ENCODE measurements at regions not wholly inside any gene's neighbourhood (a gene's known extent, or its start where the extent isn't known, plus 50 kb on each side); places are given as distances from the start of the nearest gene placed in this dataset.

DNA sequence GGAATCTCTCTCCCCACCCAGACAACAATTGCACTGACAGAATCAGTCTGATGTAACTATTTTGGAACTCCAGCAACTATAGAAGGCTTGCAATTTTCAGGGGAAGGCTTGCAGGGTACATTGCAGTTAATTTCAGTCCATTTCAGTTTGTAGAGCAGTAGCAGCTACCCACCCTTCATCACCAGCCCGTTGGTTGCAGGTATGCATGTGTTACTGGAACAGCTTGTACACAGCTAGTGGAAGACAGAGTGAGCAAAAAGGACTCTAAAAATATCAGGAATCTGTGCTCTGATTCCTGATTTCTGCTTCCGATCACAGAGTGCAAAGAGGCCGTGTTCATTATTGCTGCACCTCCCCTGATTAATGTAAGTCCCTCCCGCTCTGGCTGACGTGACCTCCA lies 449.0 kb downstream of the NPHP4 start:
- 37 to 43% methylated on average over 5 of the region's 5 CpGs for WGBS, 2 donors
- no peak for TF ChIP-seq POLR2A (IDR thresholded peaks at IDR 0.05)
- TF ChIP-seq, protein P1, sequence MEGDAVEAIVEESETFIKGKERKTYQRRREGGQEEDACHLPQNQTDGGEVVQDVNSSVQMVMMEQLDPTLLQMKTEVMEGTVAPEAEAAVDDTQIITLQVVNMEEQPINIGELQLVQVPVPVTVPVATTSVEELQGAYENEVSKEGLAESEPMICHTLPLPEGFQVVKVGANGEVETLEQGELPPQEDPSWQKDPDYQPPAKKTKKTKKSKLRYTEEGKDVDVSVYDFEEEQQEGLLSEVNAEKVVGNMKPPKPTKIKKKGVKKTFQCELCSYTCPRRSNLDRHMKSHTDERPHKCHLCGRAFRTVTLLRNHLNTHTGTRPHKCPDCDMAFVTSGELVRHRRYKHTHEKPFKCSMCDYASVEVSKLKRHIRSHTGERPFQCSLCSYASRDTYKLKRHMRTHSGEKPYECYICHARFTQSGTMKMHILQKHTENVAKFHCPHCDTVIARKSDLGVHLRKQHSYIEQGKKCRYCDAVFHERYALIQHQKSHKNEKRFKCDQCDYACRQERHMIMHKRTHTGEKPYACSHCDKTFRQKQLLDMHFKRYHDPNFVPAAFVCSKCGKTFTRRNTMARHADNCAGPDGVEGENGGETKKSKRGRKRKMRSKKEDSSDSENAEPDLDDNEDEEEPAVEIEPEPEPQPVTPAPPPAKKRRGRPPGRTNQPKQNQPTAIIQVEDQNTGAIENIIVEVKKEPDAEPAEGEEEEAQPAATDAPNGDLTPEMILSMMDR (IDR thresholded peaks at IDR 0.05), result no peak

GRCh38 chr1:5532811-5533210 lies 459.4 kb downstream of the NPHP4 start:
- TF ChIP-seq, protein P1 (IDR thresholded peaks at IDR 0.05), result no peak
- TF ChIP-seq POLR2A (IDR thresholded peaks at IDR 0.05), result no peak
- no peak overlapping the region for H3K27ac ChIP-seq
- no peak overlapping the region for H3K4me3 ChIP-seq
- no peaks in the 10 kb centered on the region for H3K4me1 ChIP-seq
- 61 to 89% methylated on average over 3 of the region's 3 CpGs for WGBS, 2 donors
- no peaks in the 10 kb centered on the region for H3K27me3 ChIP-seq
- ATAC-seq (no peak), DNase-seq (no peak)
- H3K9me3 ChIP-seq, result no peaks in the 10 kb centered on the region
- H3K36me3 ChIP-seq (replicated peaks in 1 of 2; ENCODE audit: insufficient read depth in 1 of 2, low read depth in 2 of 2), result no peaks in the 10 kb centered on the region
- intact Hi-C loops (cut with DNase I), result no loop called here

More for the DNA sequence above, 449.0 kb downstream of the NPHP4 start:
- H3K27me3 ChIP-seq, result no peaks in the 10 kb centered on the region
- no peaks in the 10 kb centered on the region for H3K9me3 ChIP-seq
- H3K4me1 ChIP-seq, result no peaks in the 10 kb centered on the region
- no peaks in the 10 kb centered on the region for H3K36me3 ChIP-seq (replicated peaks in 1 of 2; ENCODE audit: insufficient read depth in 1 of 2, low read depth in 2 of 2)
- no peak for DNase-seq
- no peak for ATAC-seq
- intact Hi-C loops (cut with DNase I), result no loop called here
- no peak overlapping the region for H3K4me3 ChIP-seq
- no peak overlapping the region for H3K27ac ChIP-seq

DNA sequence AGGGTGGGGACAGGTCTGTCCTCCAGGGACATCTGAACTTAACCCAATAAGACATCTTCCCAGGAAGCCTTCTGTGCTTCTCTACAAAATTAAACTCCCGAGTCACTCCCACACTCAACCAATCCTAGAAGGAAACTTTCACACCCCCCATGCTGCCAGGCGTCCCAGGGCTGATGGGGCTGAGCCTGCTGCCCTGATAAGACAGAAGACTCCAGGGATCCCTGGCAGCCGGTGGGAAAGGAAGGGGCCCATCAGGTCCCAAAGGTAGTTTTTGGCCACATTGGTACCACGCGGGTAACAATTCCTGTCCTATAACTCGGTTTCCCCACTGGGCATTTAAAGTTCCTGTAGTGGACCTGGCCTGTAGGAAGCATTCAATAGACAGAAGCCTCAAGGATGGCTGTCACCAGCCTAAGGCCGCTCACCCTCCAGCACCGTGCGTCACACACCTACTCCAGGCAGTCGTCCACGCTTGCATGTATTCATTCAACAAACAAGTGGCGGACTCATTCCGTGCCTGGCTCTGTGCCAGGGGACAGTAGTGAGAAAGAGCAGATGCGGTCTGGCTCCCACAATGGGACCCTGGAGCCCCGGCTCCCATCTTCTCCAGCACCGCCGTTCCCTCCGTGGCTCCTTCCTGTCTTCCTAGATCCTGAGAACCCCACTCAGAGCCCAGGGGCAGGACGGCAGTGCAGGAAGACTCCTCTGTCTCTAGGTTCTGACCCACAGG lies 465.2 kb downstream of the NPHP4 start:
- ATAC-seq, result no peak
- intact Hi-C loops (cut with DNase I), result no loop called here
- H3K27me3 ChIP-seq, result no peaks in the 10 kb centered on the region
- no peak for DNase-seq
- H3K4me1 ChIP-seq, result no peaks in the 10 kb centered on the region
- TF ChIP-seq POLR2A (IDR thresholded peaks at IDR 0.05), result no peak
- TF ChIP-seq, protein P1 (IDR thresholded peaks at IDR 0.05), result no peak
- no peaks in the 10 kb centered on the region for H3K36me3 ChIP-seq (replicated peaks in 1 of 2; ENCODE audit: insufficient read depth in 1 of 2, low read depth in 2 of 2)
- no peaks in the 10 kb centered on the region for H3K9me3 ChIP-seq
- H3K4me3 ChIP-seq, result no peak overlapping the region
- H3K27ac ChIP-seq, result no peak overlapping the region
- WGBS, 2 donors, result 65 to 69% methylated on average over 12 to 19 of the region's 19 CpGs

DNA sequence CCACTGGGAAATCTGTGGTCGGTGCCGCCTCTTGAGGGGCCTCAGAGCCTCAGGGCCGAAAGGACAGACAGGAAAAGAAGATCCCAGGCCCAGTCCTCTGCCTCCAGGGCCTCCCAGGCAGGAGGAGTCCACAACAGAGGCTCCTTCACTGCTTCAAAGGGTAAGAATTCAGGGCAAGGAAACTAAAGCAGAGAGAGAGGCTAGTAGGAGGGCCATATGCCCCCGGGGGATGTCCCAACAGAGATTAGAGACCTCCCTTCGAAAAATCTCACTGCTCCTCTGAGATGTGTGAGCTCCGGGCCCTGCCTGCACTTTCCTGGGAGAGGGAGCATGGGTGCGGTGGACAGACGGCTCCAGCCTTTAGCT lies 465.9 kb downstream of the NPHP4 start:
- H3K9me3 ChIP-seq, result no peaks in the 10 kb centered on the region
- DNase-seq, result no peak
- no peaks in the 10 kb centered on the region for H3K4me1 ChIP-seq
- no peak overlapping the region for H3K27ac ChIP-seq
- intact Hi-C loops (cut with DNase I), result no loop called here
- no peak overlapping the region for H3K4me3 ChIP-seq
- no peak for ATAC-seq
- WGBS, 2 donors, result 43 to 56% methylated on average over 5 to 8 of the region's 8 CpGs
- TF ChIP-seq POLR2A (IDR thresholded peaks at IDR 0.05), result no peak
- TF ChIP-seq, protein P1 (IDR thresholded peaks at IDR 0.05), result no peak
- H3K27me3 ChIP-seq, result no peaks in the 10 kb centered on the region
- H3K36me3 ChIP-seq (replicated peaks in 1 of 2; ENCODE audit: insufficient read depth in 1 of 2, low read depth in 2 of 2), result no peaks in the 10 kb centered on the region

Measured in body of pancreas (tissue), 4 donors.